ENCODE measurements at regions not wholly inside any gene's neighbourhood (a gene's known extent, or its start where the extent isn't known, plus 50 kb on each side); places are given as distances from the start of the nearest gene placed in this dataset.
"Not testable (repeated sequence)": the region's sequence is repeated elsewhere in the genome, so short reads cannot be mapped to it uniquely, and the experiment has no call there.

DNA sequence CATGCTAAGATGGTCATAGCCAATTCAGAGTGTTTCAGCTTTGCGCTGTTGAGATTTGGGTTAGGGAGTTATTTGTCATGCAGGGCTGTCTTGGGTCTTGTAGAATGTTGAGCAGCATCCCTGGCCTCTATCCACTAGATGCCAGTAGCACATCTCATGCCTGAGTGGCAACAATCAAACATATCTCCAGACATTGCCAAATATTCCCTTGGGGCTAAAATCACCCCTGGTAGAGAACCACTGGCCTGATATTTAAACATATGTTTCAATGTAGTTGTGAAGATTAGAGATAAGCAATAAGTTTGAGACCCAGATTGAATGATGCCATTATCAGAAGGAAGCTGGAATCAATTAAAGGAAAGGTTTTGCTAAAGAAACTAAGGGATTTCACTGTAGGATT lies 463.3 kb downstream of the DOK5 start:
- Histone ChIP-seq H3K27ac (no peak overlapping the region), H3K4me3 (no peak overlapping the region)
- no peak for DNase-seq (ENCODE audit: low spot score)
- TF ChIP-seq, protein P1, sequence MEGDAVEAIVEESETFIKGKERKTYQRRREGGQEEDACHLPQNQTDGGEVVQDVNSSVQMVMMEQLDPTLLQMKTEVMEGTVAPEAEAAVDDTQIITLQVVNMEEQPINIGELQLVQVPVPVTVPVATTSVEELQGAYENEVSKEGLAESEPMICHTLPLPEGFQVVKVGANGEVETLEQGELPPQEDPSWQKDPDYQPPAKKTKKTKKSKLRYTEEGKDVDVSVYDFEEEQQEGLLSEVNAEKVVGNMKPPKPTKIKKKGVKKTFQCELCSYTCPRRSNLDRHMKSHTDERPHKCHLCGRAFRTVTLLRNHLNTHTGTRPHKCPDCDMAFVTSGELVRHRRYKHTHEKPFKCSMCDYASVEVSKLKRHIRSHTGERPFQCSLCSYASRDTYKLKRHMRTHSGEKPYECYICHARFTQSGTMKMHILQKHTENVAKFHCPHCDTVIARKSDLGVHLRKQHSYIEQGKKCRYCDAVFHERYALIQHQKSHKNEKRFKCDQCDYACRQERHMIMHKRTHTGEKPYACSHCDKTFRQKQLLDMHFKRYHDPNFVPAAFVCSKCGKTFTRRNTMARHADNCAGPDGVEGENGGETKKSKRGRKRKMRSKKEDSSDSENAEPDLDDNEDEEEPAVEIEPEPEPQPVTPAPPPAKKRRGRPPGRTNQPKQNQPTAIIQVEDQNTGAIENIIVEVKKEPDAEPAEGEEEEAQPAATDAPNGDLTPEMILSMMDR (IDR thresholded peaks at IDR 0.05) = no peak

DNA sequence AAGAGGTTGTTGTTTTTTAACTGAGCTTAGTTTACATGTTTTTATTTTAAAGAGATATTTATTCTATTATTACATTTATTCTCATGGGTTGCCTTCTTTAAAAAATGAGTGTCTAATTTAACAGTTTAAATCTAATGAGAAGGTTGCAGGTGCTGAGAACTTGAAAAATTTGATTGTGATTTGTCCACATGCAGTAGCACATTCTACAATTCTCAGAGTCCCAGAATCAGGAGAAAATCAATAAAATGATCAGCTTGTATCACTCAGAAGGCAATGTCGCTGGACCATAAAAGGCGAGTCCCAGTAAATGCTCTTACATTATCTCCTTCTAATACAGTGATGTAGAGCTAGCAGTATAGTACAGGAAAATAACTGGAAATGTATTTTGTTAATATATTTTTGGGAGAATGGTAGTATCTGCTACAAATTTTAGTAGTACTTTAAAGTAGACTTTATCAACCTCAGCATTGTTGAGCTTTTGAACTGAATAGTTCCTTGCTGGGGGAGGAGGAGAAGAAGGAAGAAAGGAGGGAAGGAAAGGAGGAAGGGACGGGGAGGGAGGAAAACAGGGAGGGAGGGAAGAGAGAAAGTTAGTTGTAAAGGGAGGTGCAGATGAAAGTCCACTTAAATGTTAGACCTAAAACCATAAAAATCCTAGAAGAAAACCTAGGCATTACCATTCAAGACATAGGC lies 458.0 kb downstream of the DOK5 start:
- TF ChIP-seq, protein P1 (IDR thresholded peaks at IDR 0.05) = no peak
- Histone ChIP-seq H3K4me3 (no peak overlapping the region), H3K27ac (no peak overlapping the region)
- DNase-seq (ENCODE audit: low spot score) = no peak

DNA sequence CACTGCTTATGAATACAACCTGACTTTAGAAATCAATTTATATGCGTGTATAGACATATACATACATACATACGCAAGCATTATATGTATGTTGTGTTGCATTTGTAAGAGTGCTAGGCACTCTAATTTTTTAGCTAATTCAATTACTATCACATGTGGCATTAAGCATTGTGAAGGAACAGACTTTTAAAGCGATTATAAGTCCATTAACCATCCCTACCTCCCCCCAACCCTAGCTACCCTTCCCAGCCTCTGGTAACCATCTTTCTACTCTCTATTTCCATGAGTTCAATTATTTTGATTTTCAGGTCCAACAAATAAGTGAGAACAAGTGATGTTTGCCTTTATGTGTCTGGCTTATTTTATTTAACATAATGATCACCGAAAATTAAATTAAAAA lies 453.8 kb downstream of the DOK5 start:
- H3K27ac ChIP-seq = no peak overlapping the region
- no peak for DNase-seq (ENCODE audit: low spot score)
- TF ChIP-seq, protein P1 (IDR thresholded peaks at IDR 0.05) = no peak
- no peak overlapping the region for H3K4me3 ChIP-seq

DNA sequence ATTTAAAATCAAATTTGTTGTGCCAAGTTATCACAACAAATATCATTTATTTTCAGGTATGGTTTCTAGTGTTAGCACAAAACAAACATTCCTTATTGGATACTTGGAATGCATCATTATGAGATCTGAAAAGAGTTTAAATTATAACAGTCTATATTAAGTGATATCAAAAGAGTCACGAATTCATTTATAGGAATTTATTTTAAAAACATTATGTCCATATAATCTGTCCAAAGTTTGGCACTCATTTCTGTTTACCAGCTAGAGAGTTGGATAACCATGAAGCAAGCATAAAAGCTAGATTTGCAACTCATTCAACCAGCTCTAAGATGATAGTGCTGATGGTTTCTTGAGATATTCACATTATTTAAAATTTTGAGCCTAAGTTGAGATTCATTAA lies 453.2 kb downstream of the DOK5 start:
- H3K27ac ChIP-seq = no peak overlapping the region
- DNase-seq (ENCODE audit: low spot score) = no peak
- TF ChIP-seq, protein P1 (IDR thresholded peaks at IDR 0.05) = no peak
- H3K4me3 ChIP-seq = no peak overlapping the region

DNA sequence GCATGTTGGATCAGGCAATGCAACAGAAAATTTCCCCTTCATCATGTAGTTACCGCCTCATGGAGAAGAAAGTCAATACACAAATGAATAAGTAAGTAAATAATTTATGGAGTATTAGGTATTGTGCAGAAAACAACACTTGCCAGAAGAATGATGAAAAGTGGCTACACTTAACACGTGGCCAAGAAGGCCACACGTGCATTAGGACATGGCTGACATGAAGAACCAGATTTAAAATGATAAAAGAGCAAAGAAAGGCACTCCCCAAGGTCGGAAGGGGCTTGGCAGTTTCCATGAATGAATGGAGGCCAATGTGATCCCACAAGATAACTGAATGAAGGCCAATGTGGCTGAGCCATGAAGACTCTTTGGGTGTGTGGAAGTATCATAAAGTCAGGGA lies 447.2 kb downstream of the DOK5 start:
- TF ChIP-seq, protein P1 (IDR thresholded peaks at IDR 0.05) = no peak
- Histone ChIP-seq H3K27ac (no peak overlapping the region), H3K4me3 (no peak overlapping the region)
- no peak for DNase-seq (ENCODE audit: low spot score)

DNA sequence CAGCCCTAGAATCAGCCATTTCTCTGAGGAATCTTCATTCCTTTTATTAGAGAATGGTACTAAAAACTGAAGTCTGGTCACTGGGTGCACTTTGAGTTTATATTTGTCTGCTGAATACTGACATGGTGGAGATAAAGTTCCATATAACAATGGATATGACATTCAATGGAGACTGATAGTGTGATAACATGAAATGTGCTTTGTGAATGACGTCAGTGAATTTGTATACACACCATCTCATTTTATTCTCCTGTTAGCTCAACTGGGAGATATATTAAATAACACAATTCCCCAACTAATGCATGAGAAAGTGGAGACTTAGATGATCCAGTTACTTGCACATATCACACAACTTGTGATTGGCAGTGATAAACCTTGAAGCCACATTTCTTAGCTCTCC lies 446.7 kb downstream of the DOK5 start:
- TF ChIP-seq, protein P1 (IDR thresholded peaks at IDR 0.05) = no peak
- no peak overlapping the region for H3K4me3 ChIP-seq
- DNase-seq (ENCODE audit: low spot score) = no peak
- H3K27ac ChIP-seq = no peak overlapping the region

DNA sequence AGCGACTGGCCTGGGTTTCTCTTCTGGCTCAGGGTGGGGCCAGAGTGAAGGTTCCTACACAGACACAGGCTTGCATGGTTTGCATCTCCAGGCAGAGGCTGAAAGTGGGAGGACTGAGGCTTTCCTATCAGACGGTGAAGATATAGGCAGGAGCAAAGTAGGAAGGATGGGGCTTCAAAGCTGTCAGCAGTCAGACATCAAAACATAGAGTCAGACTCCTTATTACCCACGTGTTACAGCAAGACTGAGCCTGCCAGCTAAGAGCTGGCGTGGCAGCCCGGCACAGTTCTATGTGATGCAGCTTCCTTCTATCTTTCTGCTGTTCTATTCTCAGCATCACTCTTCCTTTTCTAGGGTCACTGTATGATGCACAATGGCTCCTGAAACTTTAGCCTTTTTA lies 445.1 kb downstream of the DOK5 start:
- DNase-seq (ENCODE audit: low spot score) = no peak
- TF ChIP-seq, protein P1 (IDR thresholded peaks at IDR 0.05) = no peak
- H3K27ac ChIP-seq = no peak overlapping the region
- H3K4me3 ChIP-seq = no peak overlapping the region

DNA sequence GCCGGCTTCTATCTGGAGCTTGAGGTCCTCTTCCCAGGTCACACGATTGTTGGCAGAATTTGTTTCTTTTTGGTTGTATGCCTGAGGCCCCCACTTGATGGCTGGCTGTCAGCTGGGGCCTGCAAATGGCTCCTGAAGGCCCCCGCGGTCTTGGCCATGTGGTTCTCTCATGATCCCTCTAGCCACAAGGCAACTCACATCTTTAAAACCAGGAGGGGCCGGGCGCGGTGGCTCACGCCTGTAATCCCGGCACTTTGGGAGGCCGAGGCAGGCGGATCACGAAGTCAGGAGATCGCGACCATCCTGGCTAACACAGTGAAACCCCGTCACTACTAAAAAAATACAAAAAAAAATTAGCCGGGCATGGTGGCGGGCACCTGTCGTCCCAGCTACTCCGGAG lies 443.6 kb downstream of the DOK5 start:
- not testable (repeated sequence) for DNase-seq (ENCODE audit: low spot score); H3K27ac ChIP-seq; H3K4me3 ChIP-seq
